Hepatocyte (in vitro differentiated cells): ENCODE measurements at regions not wholly inside any gene's neighbourhood (a gene's known extent, or its start where the extent isn't known, plus 50 kb on each side); places are given as distances from the start of the nearest gene placed in this dataset.

Experiments used
- CTCF ChIP-seq: fragments of 200-600 bp; sonication (generic); IDR thresholded peaks from 2 replicates; pipeline ENCODE4 v1.5.1; 2016; ENCODE audit warnings: antibody characterized with exemption, mild to moderate bottlenecking; ENCODE audit not compliant: poor library complexity
- EZH2 ChIP-seq: fragments of 200-600 bp; sonication (generic); IDR thresholded peaks from 2 replicates; pipeline ENCODE4 v1.6.1; 2016; ENCODE audit warnings: antibody characterized with exemption, mild to moderate bottlenecking, borderline replicate concordance

- TF ChIP-seq CTCF (no peak), EZH2 (no peak)
Observed at GRCh38 chr1:96558635-96559034, 162.9 kb upstream of the PTBP2 start.
